ENCODE measurements at regions not wholly inside any gene's neighbourhood (a gene's known extent, or its start where the extent isn't known, plus 50 kb on each side); places are given as distances from the start of the nearest gene placed in this dataset.

GRCh38 chr14:101336183-101336582 lies 225.1 kb upstream of the DIO3 start:
- CTCF ChIA-PET: no interaction called here

More at GRCh38 chr14:101336183-101336582, 225.1 kb upstream of the DIO3 start:
- H3K9ac ChIP-seq (ENCODE audit: low read depth, low read length): no peak overlapping the region
- H2BK5ac ChIP-seq (ENCODE audit: low read depth, low read length, poor library complexity, severe bottlenecking): no peak overlapping the region
- H3K4me3 ChIP-seq (ENCODE audit: insufficient read depth, low read depth, low read length): no peak overlapping the region
- H4K8ac ChIP-seq (ENCODE audit: low read depth in 2 of 2, low read length in 2 of 2): no peak overlapping the region
- ATAC-seq (ENCODE audit: low read depth) (no peak), DNase-seq (no peak)
- H3K9me1 ChIP-seq (ENCODE audit: insufficient read depth, low read length): no peaks in the 10 kb centered on the region
- no peak overlapping the region for H3K18ac ChIP-seq (ENCODE audit: low read depth, low read length)
- no peak overlapping the region for H3K14ac ChIP-seq (replicated peaks; ENCODE audit: low read depth, low read length)
- dilution Hi-C loops (cut with HindIII; ENCODE audit: low sequenced_read_pairs, unreplicated experiment): no loop called here
- H3K9me3 ChIP-seq (ENCODE audit: control insufficient read depth, insufficient read depth, low read length): no peaks in the 10 kb centered on the region; the same call in 1 of the 2 replicates
- H2BK120ac ChIP-seq (ENCODE audit: low read depth, low read length): no peak overlapping the region
- H3K56ac ChIP-seq (ENCODE audit: extremely low read depth, insufficient read depth, low read length): no peak overlapping the region
- no peaks in the 10 kb centered on the region for H3K4me1 ChIP-seq (ENCODE audit: control insufficient read depth, insufficient read depth, low read length)
- no peak overlapping the region for H2BK20ac ChIP-seq (ENCODE audit: low read depth, low read length)
- no peak overlapping the region for H2AK9ac ChIP-seq (replicated peaks; ENCODE audit: low read depth, low read length, poor library complexity)
- no peak overlapping the region for H4K91ac ChIP-seq (ENCODE audit: insufficient read depth, low read depth, low read length)
- no peaks in the 10 kb centered on the region for H4K20me1 ChIP-seq (ENCODE audit: insufficient read depth, low read length)
- no peaks in the 10 kb centered on the region for H3K36me3 ChIP-seq (ENCODE audit: control insufficient read depth, insufficient read depth, low read length)
- POLR2A ChIA-PET (ENCODE audit: unreplicated experiment): no interaction called here
- peaks cover 12% of the 10 kb centered on the region; the same call in 1 of the 2 replicates for H3K27me3 ChIP-seq (ENCODE audit: control insufficient read depth, insufficient read depth, low read length)
- intact Hi-C loops (cut with micrococcal nuclease): no loop called here
- in situ Hi-C loops (cut with MboI; ENCODE audit: low sequenced_read_pairs): no loop called here
- no peak overlapping the region for H2AFZ ChIP-seq (replicated peaks; ENCODE audit: low read length, poor library complexity)
- H3K27ac ChIP-seq (ENCODE audit: insufficient read depth, low read length): no peak overlapping the region
- no peak overlapping the region for H4K5ac ChIP-seq (ENCODE audit: low read depth, low read length)
- no peak overlapping the region for H2BK15ac ChIP-seq (ENCODE audit: low read depth, low read length)
- H3K4me2 ChIP-seq (ENCODE audit: low read depth, low read length): no peak overlapping the region
- TF ChIP-seq, protein P1, sequence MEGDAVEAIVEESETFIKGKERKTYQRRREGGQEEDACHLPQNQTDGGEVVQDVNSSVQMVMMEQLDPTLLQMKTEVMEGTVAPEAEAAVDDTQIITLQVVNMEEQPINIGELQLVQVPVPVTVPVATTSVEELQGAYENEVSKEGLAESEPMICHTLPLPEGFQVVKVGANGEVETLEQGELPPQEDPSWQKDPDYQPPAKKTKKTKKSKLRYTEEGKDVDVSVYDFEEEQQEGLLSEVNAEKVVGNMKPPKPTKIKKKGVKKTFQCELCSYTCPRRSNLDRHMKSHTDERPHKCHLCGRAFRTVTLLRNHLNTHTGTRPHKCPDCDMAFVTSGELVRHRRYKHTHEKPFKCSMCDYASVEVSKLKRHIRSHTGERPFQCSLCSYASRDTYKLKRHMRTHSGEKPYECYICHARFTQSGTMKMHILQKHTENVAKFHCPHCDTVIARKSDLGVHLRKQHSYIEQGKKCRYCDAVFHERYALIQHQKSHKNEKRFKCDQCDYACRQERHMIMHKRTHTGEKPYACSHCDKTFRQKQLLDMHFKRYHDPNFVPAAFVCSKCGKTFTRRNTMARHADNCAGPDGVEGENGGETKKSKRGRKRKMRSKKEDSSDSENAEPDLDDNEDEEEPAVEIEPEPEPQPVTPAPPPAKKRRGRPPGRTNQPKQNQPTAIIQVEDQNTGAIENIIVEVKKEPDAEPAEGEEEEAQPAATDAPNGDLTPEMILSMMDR (conservative IDR thresholded peaks at IDR 0.05; ENCODE audit: low read depth, low read length): no peak
- TF ChIP-seq MAZ (IDR thresholded peaks at IDR 0.05; ENCODE audit: borderline replicate concordance, low read depth, low read length) (no peak), RFX5 (IDR thresholded peaks at IDR 0.05; ENCODE audit: low read depth, low read length) (no peak), MXI1 (IDR thresholded peaks at IDR 0.05; ENCODE audit: borderline replicate concordance, low read depth, low read length) (no peak), FOS (IDR thresholded peaks at IDR 0.05; ENCODE audit: low read depth, low read length) (no peak), BHLHE40 (IDR thresholded peaks at IDR 0.05; ENCODE audit: low read depth, low read length) (no peak), MAFK (IDR thresholded peaks at IDR 0.05; ENCODE audit: low read depth, low read length) (no peak), POLR2A (IDR thresholded peaks at IDR 0.05; ENCODE audit: low read depth, low read length) (no peak), RAD21 (IDR thresholded peaks at IDR 0.05; ENCODE audit: low read length) (no peak), CEBPB (IDR thresholded peaks at IDR 0.05; ENCODE audit: low read depth, low read length) (no peak), RCOR1 (IDR thresholded peaks at IDR 0.05; ENCODE audit: insufficient replicate concordance, low read length) (no peak), CHD1 (IDR thresholded peaks at IDR 0.05; ENCODE audit: low read depth, low read length) (no peak), NFE2L2 (IDR thresholded peaks at IDR 0.05; ENCODE audit: low read depth, low read length) (no peak), SMC3 (IDR thresholded peaks at IDR 0.05; ENCODE audit: low read depth, low read length) (no peak)
- TF ChIP-seq, protein P2, sequence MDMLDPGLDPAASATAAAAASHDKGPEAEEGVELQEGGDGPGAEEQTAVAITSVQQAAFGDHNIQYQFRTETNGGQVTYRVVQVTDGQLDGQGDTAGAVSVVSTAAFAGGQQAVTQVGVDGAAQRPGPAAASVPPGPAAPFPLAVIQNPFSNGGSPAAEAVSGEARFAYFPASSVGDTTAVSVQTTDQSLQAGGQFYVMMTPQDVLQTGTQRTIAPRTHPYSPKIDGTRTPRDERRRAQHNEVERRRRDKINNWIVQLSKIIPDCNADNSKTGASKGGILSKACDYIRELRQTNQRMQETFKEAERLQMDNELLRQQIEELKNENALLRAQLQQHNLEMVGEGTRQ (IDR thresholded peaks at IDR 0.05; ENCODE audit: low read depth, low read length): no peak
- TF ChIP-seq, protein P3, sequence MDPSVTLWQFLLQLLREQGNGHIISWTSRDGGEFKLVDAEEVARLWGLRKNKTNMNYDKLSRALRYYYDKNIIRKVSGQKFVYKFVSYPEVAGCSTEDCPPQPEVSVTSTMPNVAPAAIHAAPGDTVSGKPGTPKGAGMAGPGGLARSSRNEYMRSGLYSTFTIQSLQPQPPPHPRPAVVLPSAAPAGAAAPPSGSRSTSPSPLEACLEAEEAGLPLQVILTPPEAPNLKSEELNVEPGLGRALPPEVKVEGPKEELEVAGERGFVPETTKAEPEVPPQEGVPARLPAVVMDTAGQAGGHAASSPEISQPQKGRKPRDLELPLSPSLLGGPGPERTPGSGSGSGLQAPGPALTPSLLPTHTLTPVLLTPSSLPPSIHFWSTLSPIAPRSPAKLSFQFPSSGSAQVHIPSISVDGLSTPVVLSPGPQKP (IDR thresholded peaks at IDR 0.05; ENCODE audit: borderline replicate concordance, low read depth, low read length): no peak
- no peak overlapping the region for H2AK5ac ChIP-seq (ENCODE audit: low read depth, low read length)
- H3K79me1 ChIP-seq (ENCODE audit: low read depth in 1 of 2, low read length in 2 of 2): no peaks in the 10 kb centered on the region
- H3K4ac ChIP-seq (ENCODE audit: low read depth, low read length): no peak overlapping the region
- BruUV-seq (replicated peaks): no TSS peak
- H3K23ac ChIP-seq (ENCODE audit: low read depth, low read length): no peak overlapping the region
